ENCODE measurements at regions not wholly inside any gene's neighbourhood (a gene's known extent, or its start where the extent isn't known, plus 50 kb on each side); places are given as distances from the start of the nearest gene placed in this dataset.

DNA sequence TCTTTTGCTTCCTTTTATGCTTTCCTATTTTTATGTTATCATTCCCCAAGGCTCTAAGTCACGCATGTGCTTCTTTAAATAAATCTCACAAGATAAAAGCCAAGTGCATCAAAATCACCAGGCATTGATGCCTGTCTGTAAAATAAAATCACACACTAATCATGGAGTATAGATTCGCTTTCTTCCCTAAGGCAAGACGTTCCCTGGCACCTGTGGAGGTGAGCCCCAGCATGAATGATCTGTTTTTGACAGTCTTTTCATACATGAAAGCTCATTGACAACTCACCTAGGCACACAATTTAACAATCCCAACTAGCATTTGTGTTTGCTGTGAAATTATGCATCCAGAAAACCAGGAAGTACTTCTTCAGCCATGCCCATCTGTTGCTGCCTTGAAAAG lies 146.9 kb upstream of the DMAC1 start:
- no peak for DNase-seq (ENCODE audit: low read depth)

DNA sequence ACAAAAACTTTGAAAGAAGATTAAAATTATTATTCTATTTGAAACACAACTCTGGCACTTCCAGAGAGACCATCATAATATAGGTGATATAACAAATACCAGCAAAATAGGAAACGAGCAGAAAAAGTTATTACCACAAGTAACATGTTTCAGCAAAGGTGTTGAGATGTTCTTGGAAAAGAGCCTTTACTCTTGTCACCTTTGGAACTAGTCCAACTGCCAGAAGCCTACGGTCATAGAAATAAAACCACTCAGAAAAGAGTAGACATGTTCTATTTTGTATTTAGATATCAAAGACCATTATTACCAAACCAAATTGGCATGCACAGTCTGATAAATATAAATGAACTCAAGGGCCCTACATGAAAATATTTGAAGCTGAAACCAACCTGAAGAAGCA lies 145.0 kb upstream of the DMAC1 start:
- no peak for DNase-seq (ENCODE audit: low read depth)

GRCh38 chr9:7937761-7938491 lies 138.3 kb upstream of the DMAC1 start:
- no peak for DNase-seq (ENCODE audit: low read depth)

DNA sequence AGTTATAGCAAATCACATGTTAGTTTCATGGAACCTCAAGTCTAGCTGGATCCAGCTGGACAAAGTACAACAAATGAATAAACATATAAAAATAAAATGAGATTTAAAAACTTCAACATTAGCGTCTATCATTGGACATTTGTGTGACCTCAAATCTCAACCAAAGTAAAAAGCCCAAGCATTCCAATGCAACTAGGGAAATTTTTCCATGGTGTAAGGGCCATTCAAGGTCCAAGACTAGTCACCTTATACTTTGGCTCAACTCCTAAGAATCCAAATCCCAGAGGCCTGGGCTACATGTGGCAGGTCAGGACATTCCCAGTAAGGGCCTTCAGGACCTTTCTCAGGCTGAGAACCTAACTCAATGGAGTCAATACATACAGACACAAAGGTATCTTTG lies 137.4 kb upstream of the DMAC1 start:
- no peak for DNase-seq (ENCODE audit: low read depth)

DNA sequence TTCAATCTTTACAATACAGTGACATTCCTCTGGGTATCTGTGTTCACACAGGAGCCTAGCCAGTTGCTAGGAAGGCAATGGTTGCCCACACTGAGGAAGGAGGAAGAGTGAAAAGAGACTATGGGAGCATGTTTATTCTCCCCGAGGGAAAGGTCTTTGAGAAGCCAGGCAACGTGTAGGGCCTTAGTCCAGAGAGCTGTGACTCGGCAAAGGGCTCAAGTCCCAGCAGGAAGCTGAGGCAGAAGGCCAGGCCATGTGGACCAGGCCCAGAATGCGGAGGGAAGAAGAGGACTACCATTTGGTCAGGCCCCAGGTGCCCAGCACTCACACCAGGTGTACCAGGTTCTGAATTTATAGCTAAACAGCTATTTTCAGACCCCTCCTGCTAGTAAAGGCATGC lies 136.6 kb upstream of the DMAC1 start:
- DNase-seq (ENCODE audit: low read depth), result no peak

DNA sequence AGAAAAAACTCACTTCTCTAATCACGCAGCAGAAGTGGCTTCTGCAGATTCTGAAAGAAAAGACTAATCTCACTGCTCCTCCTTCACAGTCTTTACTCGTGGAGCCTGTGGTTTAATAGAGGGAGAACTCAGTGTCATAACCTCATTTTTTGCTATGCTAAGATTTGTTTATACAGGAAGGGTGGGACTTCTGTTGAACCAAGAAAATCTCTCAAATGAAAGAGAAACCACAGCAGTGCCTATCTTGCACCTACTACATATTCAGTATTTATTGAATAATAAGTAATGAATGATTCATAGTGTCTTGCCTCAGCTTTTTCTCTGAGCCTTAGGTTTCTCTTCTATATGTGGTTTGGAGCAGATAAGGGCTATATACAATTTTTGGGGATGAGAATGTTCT lies 136.1 kb upstream of the DMAC1 start:
- no peak for DNase-seq (ENCODE audit: low read depth)

- no peak for DNase-seq (ENCODE audit: low read depth)
Observed at GRCh38 chr9:7932767-7933166, 133.2 kb upstream of the DMAC1 start.

DNA sequence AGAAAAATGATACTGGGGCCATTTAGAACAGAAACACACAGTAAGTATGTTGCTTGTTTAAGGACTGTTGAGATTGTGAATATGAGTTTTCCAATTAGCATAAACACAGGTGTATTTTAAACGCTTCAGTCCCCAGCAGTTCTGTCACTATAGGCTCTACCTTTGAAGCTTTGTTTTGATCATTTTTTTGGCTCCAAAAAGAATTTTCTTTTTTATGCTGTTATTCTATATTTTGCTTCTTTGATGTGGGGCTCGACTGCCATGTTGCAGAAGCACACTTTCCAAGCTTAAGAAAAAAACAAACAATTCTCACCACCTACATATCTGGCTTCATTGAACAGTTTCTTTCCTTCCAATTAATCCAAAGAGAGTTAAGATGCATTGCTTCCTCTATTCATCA lies 131.0 kb upstream of the DMAC1 start:
- no peak for DNase-seq (ENCODE audit: low read depth)

DNA sequence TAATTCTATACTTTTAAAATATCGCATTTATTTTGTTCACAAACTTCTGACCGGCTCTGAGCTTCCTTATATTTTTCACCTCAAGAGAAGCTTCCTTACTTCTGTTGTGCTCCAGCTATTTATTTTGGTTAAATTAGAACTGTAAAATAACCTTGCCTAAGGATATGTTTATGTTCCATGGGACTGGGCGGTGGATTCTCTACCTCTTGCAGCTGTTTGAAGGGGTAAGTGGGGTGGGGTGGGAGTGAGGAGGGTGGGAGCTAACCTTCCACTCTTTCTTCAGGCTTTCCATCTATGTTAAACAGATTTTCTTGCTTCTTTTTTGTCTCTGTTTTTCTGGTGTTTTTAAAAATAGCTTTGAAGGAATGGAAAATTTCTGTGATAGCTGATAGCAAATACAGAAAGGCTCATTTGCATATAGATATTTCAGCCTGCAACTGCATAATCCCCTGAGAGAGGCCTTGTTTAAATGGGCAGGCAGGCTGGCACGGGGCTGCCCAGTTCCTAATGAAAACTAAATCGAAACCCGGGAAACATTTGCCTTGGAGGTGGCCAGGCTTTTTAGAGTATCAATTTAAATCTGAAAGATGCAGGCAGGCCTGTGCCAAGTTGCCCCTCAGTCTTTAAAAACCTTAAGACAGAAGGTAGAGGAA lies 122.1 kb upstream of the DMAC1 start:
- DNase-seq (ENCODE audit: low read depth), result no peak

GRCh38 chr9:7912037-7912535 lies 112.5 kb upstream of the DMAC1 start:
- DNase-seq (ENCODE audit: low read depth), result no peak

DNA sequence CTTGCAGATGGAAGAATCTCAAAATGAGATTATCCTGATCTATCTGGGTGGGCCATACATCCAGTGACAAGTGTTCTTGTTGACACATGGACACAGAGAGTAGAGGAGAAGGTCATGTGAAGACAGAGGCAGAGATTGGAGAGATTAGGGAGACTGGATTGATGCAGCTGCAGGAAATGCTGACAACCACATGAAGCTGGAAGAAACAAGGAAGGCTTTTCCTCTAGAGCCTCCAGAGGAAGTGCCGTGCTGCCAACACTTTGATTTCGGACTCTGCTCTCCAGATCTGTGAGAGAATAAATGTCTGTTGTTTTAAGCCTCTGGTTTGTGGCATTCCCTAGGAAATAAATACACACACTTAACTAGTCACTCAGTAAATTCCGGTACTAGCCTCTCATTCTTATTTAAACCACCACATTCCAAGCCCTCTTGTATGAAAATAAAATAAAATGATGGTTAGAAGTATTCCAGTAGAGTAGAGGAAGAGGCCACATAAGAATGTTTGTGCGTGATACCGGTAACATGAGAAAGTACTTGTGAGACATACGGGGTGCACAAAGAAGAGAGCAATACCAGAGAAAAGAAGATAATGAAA lies 110.9 kb upstream of the DMAC1 start:
- DNase-seq (ENCODE audit: low read depth), result peak; percentile 18

GRCh38 chr9:7909537-7909936 lies 110.0 kb upstream of the DMAC1 start:
- no peak for DNase-seq (ENCODE audit: low read depth)

GRCh38 chr9:7907551-7908337 lies 108.2 kb upstream of the DMAC1 start:
- DNase-seq (ENCODE audit: low read depth), result no peak

DNA sequence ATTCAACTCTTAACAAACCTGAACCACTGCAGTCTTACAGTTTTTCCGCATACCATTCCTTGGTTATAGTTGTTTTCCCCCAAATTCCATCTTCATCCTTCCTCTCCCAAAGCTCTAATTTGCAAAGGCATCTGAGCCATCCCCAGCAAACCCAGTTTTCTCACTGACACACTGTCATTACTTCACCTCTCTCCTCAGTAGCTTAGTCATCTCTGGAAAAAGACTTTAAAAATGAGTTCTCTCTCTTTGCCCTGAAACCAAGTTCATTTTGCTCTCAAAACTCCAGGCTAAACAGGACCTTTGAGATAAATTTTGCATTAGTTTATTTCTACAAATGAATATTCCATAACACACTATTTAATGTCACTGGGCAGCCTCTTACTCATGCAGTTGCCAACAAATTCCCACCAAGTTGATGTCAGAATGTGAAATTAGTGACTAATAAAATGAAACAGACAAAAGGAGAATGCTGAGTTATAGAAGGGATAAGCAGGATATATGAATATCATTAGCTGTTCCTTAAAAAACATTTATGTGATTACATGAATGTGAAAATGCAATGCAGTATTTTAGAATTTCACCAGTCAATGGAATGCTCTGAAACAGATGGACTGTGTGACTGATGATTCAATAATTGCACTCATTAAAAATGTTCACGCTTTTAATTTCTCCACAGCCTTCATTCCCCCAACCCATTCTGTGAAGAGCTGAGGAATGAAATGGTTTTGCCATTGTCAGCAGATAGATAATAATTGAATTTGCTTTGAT lies 107.4 kb upstream of the DMAC1 start:
- DNase-seq (ENCODE audit: low read depth), result no peak

DNA sequence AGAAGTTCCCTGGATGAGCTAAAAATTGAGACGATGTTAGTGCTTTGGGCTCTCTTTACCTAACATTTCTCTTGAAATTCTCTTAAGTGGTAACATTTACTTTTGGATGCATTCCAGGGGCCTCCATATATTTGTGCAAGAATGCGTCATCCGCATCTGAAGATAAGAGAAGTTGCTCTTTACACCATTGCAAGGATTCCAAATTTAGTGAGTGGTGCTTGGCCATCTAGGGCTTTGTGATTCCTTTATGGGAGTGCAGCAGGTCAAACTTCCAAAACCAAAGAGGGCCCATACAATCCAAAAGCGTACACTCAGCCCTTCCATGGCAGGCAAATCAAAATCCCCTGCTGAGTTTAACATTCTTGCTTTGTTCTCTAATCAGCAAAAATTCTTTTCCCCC lies 102.0 kb upstream of the DMAC1 start:
- DNase-seq (ENCODE audit: low read depth), result no peak

DNA sequence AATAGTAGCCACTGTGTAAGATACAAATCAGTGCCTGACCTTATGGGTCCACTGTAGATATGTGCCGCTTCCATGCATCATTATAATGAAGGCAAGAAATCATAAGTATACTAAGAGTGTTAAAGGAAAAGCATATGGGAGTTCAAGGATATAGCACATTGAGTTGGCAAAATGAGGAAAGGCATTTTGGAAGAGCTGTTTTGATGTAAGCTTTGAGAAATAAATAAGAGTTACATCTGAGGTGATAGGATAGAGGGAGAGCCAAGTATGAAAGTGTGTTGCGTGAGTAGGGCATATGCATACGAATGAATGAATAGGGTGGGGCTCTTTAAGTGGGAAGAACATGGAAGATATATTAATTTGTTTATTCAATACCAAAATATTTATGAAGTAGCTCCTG lies 101.0 kb upstream of the DMAC1 start:
- no peak for DNase-seq (ENCODE audit: low read depth)

DNA sequence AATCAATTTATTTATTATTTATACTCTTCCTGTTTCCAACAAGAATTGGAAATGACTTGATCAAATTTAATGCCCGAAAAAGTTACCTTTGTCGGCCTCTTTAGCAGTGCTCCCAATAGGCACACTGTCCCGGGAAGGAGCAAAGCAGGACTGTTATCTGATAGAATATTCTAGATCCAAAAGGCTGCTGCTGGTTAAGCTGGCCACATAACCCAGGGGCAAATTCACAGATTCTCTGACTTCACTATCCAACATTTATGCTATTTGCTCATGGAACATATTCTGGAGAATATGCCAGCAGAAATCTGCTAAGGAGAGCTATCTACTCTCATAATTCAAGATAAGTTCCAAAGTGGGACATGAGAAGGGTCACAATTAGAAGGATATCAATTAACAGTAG lies 100.2 kb upstream of the DMAC1 start:
- DNase-seq (ENCODE audit: low read depth), result no peak

DNA sequence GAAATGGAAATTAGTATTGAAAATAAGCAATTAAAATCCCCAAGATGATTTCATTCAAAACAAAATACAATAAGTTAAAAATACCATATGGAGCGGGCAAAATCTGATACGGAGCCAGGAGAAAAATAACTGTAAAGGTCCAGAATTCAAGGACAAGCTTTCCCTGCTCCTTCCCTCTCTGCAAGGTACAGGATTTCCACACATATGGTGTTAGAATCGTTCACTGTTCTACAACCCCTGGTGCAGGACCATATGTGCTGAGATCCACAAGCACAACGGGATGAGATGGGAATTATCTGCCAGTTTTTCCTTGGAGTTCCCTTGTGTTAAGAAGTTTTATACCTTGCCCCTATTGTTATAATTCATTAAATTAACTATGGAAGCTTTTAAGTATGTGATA lies 94.7 kb upstream of the DMAC1 start:
- DNase-seq (ENCODE audit: low read depth), result no peak

GRCh38 chr9:7892975-7893374 lies 93.4 kb upstream of the DMAC1 start:
- no peak for DNase-seq (ENCODE audit: low read depth)

GRCh38 chr9:7879551-7880245 lies 80.1 kb upstream of the DMAC1 start:
- no peak for DNase-seq (ENCODE audit: low read depth)

All from RPMI7951 (cell line).